GM23338 (cell line): ENCODE measurements at regions not wholly inside any gene's neighbourhood (a gene's known extent, or its start where the extent isn't known, plus 50 kb on each side); places are given as distances from the start of the nearest gene placed in this dataset.
A peak's percentile ranks its signal among the peaks of the same experiment; 100 is the strongest.

Source experiments
- CREB1 ChIP-seq: fragments of 250-450 bp; sonication (Bioruptor Pico); IDR thresholded peaks from 2 replicates; pipeline ENCODE4 v1.5.0; 2020; ENCODE audit warnings: low read depth, mild to moderate bottlenecking, moderate library complexity
- CTCF ChIP-seq, 2 experiments: fragments of 200-600 bp in 1 of 2; sonication (generic) in 1 of 2; conservative IDR thresholded peaks; 2 replicates each; pipeline versions ENCODE4 v1.5.1 to v1.6.1; 2016 to 2017; ENCODE audit warnings: antibody characterized with exemption in 2 of 2, low read depth in 2 of 2, mild to moderate bottlenecking in 2 of 2, moderate library complexity in 1 of 2
- ETS1 ChIP-seq: IDR thresholded peaks from 2 replicates; pipeline ENCODE4 v1.6.1; 2016; ENCODE audit warnings: antibody characterized with exemption
- EZH2 ChIP-seq: fragments of 200-600 bp; sonication (generic); IDR thresholded peaks from one replicate; pipeline ENCODE4 v1.8.0; 2017; ENCODE audit warnings: antibody characterized with exemption, mild to moderate bottlenecking, low read depth; ENCODE audit not compliant: unreplicated experiment
- EZH2phosphoT487 ChIP-seq: fragments of 200-600 bp; sonication (generic); IDR thresholded peaks from one replicate; pipeline ENCODE4 v1.8.1; 2018; ENCODE audit warnings: antibody characterized with exemption; ENCODE audit not compliant: unreplicated experiment
- POLR2AphosphoS5 ChIP-seq: IDR thresholded peaks from 2 replicates; pipeline ENCODE4 v1.6.1; 2016; ENCODE audit warnings: antibody characterized with exemption, low read depth
- REST ChIP-seq: IDR thresholded peaks from one replicate; pipeline ENCODE4 v1.6.1; 2018; ENCODE audit warnings: antibody characterized with exemption; ENCODE audit not compliant: unreplicated experiment
- ZNF114 ChIP-seq: fragments of 250-450 bp; sonication (Bioruptor Pico); IDR thresholded peaks from 2 replicates; pipeline ENCODE4 v1.5.0; 2020; ENCODE audit warnings: mild to moderate bottlenecking, moderate library complexity
- ZNF331 ChIP-seq: fragments of 250-450 bp; sonication (Bioruptor Pico); IDR thresholded peaks from 2 replicates; pipeline ENCODE4 v1.5.0; 2020; ENCODE audit warnings: low read depth, mild to moderate bottlenecking, moderate library complexity

GRCh38 chr18:53686965-53687364, 537.5 kb downstream of the MBD2 start:
- TF ChIP-seq CTCF (conservative IDR thresholded peaks at IDR 0.05; ENCODE audit: low read depth in 2 of 2) (peak; percentile 22 to 38; a peak in 2 of 4 replicates), POLR2AphosphoS5 (no peak), EZH2 (no peak), EZH2phosphoT487 (no peak), CREB1 (CRISPR knock-in tag) (no peak), ZNF331 (CRISPR knock-in tag) (no peak), ETS1 (no peak), REST (no peak), ZNF114 (CRISPR knock-in tag) (no peak)
